WTC11 (cell line): ENCODE measurements at regions not wholly inside any gene's neighbourhood (a gene's known extent, or its start where the extent isn't known, plus 50 kb on each side); places are given as distances from the start of the nearest gene placed in this dataset.

Experiments
- ATAC-seq: fragments of 200-7000 bp; cut with Tn5 transposase; 2 replicates; pipeline ENCODE4 v1.10.0; 2021; ENCODE audit warnings: mild to moderate bottlenecking, moderate library complexity
- CTCF ChIA-PET: fragments of 300-600 bp; sonication (Branson Sonifier 250); formaldehyde crosslinking; loops from one replicate; lab custom pipeline; 2021; ENCODE audit warnings: antibody characterized with exemption; lab: Charles Lee
- POLR2A ChIA-PET: fragments of 350-600 bp; sonication (Branson Sonifier 250); formaldehyde crosslinking; loops from one replicate; lab custom pipeline; 2021; ENCODE audit warnings: antibody characterized with exemption; lab: Charles Lee
- DNase-seq: peaks from one replicate; pipeline ENCODE4 v3.0.0; 2021; ENCODE audit warnings: low spot score
- H3K27ac Mint-ChIP-seq: 2 replicates; pipeline ENCODE4 v1.8.0; 2021; ENCODE audit warnings: mixed read lengths
- H3K27me3 Mint-ChIP-seq: 2 replicates; pipeline ENCODE4 v1.8.0; 2021; ENCODE audit warnings: low read depth, mild to moderate bottlenecking, moderate library complexity, mixed read lengths
- H3K36me3 Mint-ChIP-seq: 2 replicates; pipeline ENCODE4 v1.8.0; 2021; ENCODE audit warnings: mixed read lengths
- H3K4me1 Mint-ChIP-seq: 2 replicates; pipeline ENCODE4 v1.8.0; 2022; ENCODE audit warnings: mixed read lengths
- H3K4me3 Mint-ChIP-seq: 2 replicates; pipeline ENCODE4 v1.8.0; 2021; ENCODE audit warnings: mild to moderate bottlenecking, moderate library complexity, mixed read lengths
- H3K9me3 Mint-ChIP-seq: 2 replicates; pipeline ENCODE4 v1.8.0; 2021; ENCODE audit warnings: mixed read lengths
- CDX4 ChIP-seq: fragments of 250-450 bp; sonication (Bioruptor Pico); IDR thresholded peaks from 2 replicates; pipeline ENCODE4 v1.9.0; 2021; ENCODE audit warnings: moderate library complexity, mild to moderate bottlenecking, inconsistent platforms, borderline replicate concordance
- E2F5 ChIP-seq: sonication (generic); formaldehyde crosslinking; IDR thresholded peaks from 2 replicates; pipeline ENCODE4 v1.8.1; 2022; ENCODE audit warnings: mild to moderate bottlenecking, moderate library complexity, missing genetic modification reagents
- GTF2I ChIP-seq: fragments of 250-450 bp; sonication (Bioruptor Pico); conservative IDR thresholded peaks from 2 replicates; pipeline ENCODE4 v1.4.0; 2021; ENCODE audit warnings: mild to moderate bottlenecking
- HMGA2 ChIP-seq: fragments of 250-450 bp; sonication (Bioruptor Pico); IDR thresholded peaks from 2 replicates; pipeline ENCODE4 v1.4.0; 2021; ENCODE audit warnings: mild to moderate bottlenecking, moderate library complexity
- NFATC4 ChIP-seq: fragments of 250-450 bp; sonication (Bioruptor Pico); IDR thresholded peaks from 2 replicates; pipeline ENCODE4 v1.9.0; 2021; ENCODE audit warnings: mild to moderate bottlenecking
- NFYB ChIP-seq: sonication (generic); formaldehyde crosslinking; conservative IDR thresholded peaks from 2 replicates; pipeline ENCODE4 v1.8.0; 2022; ENCODE audit warnings: low read depth, missing genetic modification reagents
- RELA ChIP-seq: sonication (generic); formaldehyde crosslinking; IDR thresholded peaks from 2 replicates; pipeline ENCODE4 v1.8.1; 2022; ENCODE audit warnings: missing genetic modification reagents, mild to moderate bottlenecking, borderline replicate concordance
- TEAD4 ChIP-seq: sonication (generic); formaldehyde crosslinking; IDR thresholded peaks from 2 replicates; pipeline ENCODE4 v1.8.0; 2022; ENCODE audit warnings: mild to moderate bottlenecking, missing genetic modification reagents
- USF1 ChIP-seq: sonication (generic); formaldehyde crosslinking; IDR thresholded peaks from 2 replicates; pipeline ENCODE4 v1.8.0; 2022; ENCODE audit warnings: mild to moderate bottlenecking, missing genetic modification reagents
- USF2 ChIP-seq: sonication (generic); formaldehyde crosslinking; IDR thresholded peaks from 2 replicates; pipeline ENCODE4 v1.8.1; 2023; ENCODE audit warnings: mild to moderate bottlenecking, missing genetic modification reagents, moderate library complexity
- ZNF317 ChIP-seq: sonication (generic); formaldehyde crosslinking; IDR thresholded peaks from 2 replicates; pipeline ENCODE4 v1.8.1; 2023; ENCODE audit warnings: low read depth, mild to moderate bottlenecking, moderate library complexity, missing genetic modification reagents, borderline replicate concordance
- ZNF425 ChIP-seq: fragments of 250-450 bp; sonication (Bioruptor Pico); conservative IDR thresholded peaks from 2 replicates; pipeline ENCODE4 v1.9.0; 2021; ENCODE audit warnings: mild to moderate bottlenecking

- no peak for DNase-seq
- peaks cover 4% of the 10 kb centered on the region for H3K36me3 Mint-ChIP-seq
- peaks cover 4% of the 10 kb centered on the region for H3K27me3 Mint-ChIP-seq
- H3K4me1 Mint-ChIP-seq, result no peaks in the 10 kb centered on the region
- no peak overlapping the region for H3K4me3 Mint-ChIP-seq
- peaks cover 20% of the 10 kb centered on the region for H3K9me3 Mint-ChIP-seq
- POLR2A ChIA-PET, result no interaction called here
- CTCF ChIA-PET, result interaction anchor here (1.2 kb wide), 1 partner anchor 109 kb away, joined by 3 read pairs; no protein-coding TSS in a partner anchor
- H3K27ac Mint-ChIP-seq, result no peak overlapping the region
- TF ChIP-seq USF2 (no peak), GTF2I (CRISPR knock-in tag) (no peak), NFATC4 (CRISPR knock-in tag) (no peak), USF1 (no peak), HMGA2 (CRISPR knock-in tag) (no peak), ZNF317 (CRISPR knock-in tag) (no peak), E2F5 (CRISPR knock-in tag) (no peak)
- no peak for ATAC-seq
Observed at GRCh38 chr2:72041638-72042111, 106.0 kb downstream of the CYP26B1 start.

- Mint-ChIP-seq H3K4me3 (no peak overlapping the region), H3K4me1 (no peaks in the 10 kb centered on the region)
- no peak for DNase-seq
- no peak for TF ChIP-seq RELA (CRISPR knock-in tag)
- TF ChIP-seq NFYB (CRISPR knock-in tag), result no peak
- TF ChIP-seq CDX4 (CRISPR knock-in tag), result no peak
- TF ChIP-seq, all 79 proteins: peak for 0
- CTCF ChIA-PET, result interaction anchor here (1.2 kb wide), 1 partner anchor 109 kb away, joined by 3 read pairs; no protein-coding TSS in a partner anchor
- peaks cover 17% of the 10 kb centered on the region for H3K9me3 Mint-ChIP-seq
- peaks cover 4% of the 10 kb centered on the region for H3K27me3 Mint-ChIP-seq
- POLR2A ChIA-PET, result no interaction called here
- peaks cover 4% of the 10 kb centered on the region for H3K36me3 Mint-ChIP-seq
- ATAC-seq, result no peak
- no peak overlapping the region for H3K27ac Mint-ChIP-seq
Observed at GRCh38 chr2:72040629-72041571, 106.8 kb downstream of the CYP26B1 start.

- Mint-ChIP-seq H3K27ac (no peak overlapping the region), H3K36me3 (no peaks in the 10 kb centered on the region), H3K4me3 (no peak overlapping the region), H3K27me3 (no peaks in the 10 kb centered on the region), H3K4me1 (no peaks in the 10 kb centered on the region), H3K9me3 (peaks cover 1% of the 10 kb centered on the region)
- DNase-seq (no peak), ATAC-seq (no peak)
- POLR2A ChIA-PET, result no interaction called here
- TF ChIP-seq TEAD4 (CRISPR knock-in tag) (no peak), ZNF425 (CRISPR knock-in tag) (no peak)
- CTCF ChIA-PET, result no interaction called here
Observed at GRCh38 chr2:72038524-72038923, 109.1 kb downstream of the CYP26B1 start.
